HL-60 (cell line): ENCODE measurements at regions not wholly inside any gene's neighbourhood (a gene's known extent, or its start where the extent isn't known, plus 50 kb on each side); places are given as distances from the start of the nearest gene placed in this dataset.

Experiments
- DNase-seq, 2 experiments: peaks; one replicate each; pipeline ENCODE4 v3.0.0-alpha.2; 2010 to 2020; ENCODE audit warnings: low read depth in 1 of 2, low spot score in 1 of 2
- H3K27ac ChIP-seq: fragments of 250-450 bp; sonication (Bioruptor Pico); replicated peaks from 2 replicates; pipeline ENCODE4 v1.5.1; 2020; ENCODE audit warnings: mild to moderate bottlenecking, moderate library complexity
- H3K27me3 ChIP-seq: fragments of 250-450 bp; sonication (Bioruptor Pico); 2 replicates; pipeline ENCODE4 v1.5.1; 2021; ENCODE audit warnings: mild to moderate bottlenecking, moderate library complexity; ENCODE audit not compliant: insufficient read depth, poor library complexity, severe bottlenecking
- H3K4me3 ChIP-seq: replicated peaks from 2 replicates; pipeline ENCODE4 v1.5.1; 2011; ENCODE audit warnings: mild to moderate bottlenecking, control low read depth, low read length; ENCODE audit not compliant: insufficient read depth
- CTCF ChIP-seq: IDR thresholded peaks from one replicate; pipeline ENCODE4 v1.5.1; 2011; ENCODE audit warnings: low read length, control low read depth, inconsistent platforms; ENCODE audit not compliant: insufficient read depth
- GABPA ChIP-seq: IDR thresholded peaks from 2 replicates; pipeline ENCODE4 v1.6.1; 2012; ENCODE audit warnings: low read depth
- POLR2AphosphoS5 ChIP-seq: IDR thresholded peaks from 2 replicates; pipeline ENCODE4 v1.6.1; 2012; ENCODE audit warnings: low read depth
- REST ChIP-seq: IDR thresholded peaks from 2 replicates; pipeline ENCODE4 v1.6.1; 2012; ENCODE audit warnings: low read depth; ENCODE audit not compliant: insufficient replicate concordance
- SPI1 ChIP-seq: IDR thresholded peaks from 2 replicates; pipeline ENCODE4 v1.6.1; 2012; ENCODE audit warnings: low read depth, mild to moderate bottlenecking, borderline replicate concordance

DNA sequence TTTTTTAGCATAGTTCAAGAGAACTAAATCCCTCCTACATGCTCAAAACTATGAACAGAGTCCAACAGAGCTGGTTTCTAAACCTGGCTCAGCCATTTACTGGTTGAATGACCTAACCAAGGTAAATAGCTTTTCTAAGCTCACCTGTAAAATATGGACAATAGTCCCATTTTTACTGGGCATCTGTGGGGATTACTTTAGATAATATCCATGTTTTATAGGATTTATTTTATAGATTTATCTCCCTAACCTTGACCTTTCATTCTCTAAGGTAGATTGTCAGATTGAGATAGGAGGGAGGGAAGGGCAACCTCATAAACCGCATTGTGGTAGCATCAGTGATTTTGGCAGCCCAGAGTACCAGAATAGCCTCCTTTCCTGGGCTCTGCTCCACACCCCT, 178.5 kb upstream of the TOX3 start:
- TF ChIP-seq GABPA (no peak), REST (no peak), SPI1 (no peak), POLR2AphosphoS5 (no peak), CTCF (no peak)
- Histone ChIP-seq H3K4me3 (no peak overlapping the region), H3K27me3 (no peaks in the 10 kb centered on the region), H3K27ac (no peak overlapping the region)
- DNase-seq = no peak

- TF ChIP-seq SPI1 (no peak), REST (no peak), CTCF (no peak), GABPA (no peak), POLR2AphosphoS5 (no peak)
- no peak overlapping the region for H3K4me3 ChIP-seq
- H3K27me3 ChIP-seq = no peaks in the 10 kb centered on the region
- no peak for DNase-seq
- no peak overlapping the region for H3K27ac ChIP-seq
These were observed 178.1 kb upstream of the TOX3 start for GRCh38 chr16:52725043-52725442.

- Histone ChIP-seq H3K27me3 (no peaks in the 10 kb centered on the region), H3K27ac (no peak overlapping the region), H3K4me3 (no peak overlapping the region)
- TF ChIP-seq CTCF = no peak
- DNase-seq = no peak
These were observed 174.4 kb upstream of the TOX3 start for GRCh38 chr16:52721331-52721730.

DNA sequence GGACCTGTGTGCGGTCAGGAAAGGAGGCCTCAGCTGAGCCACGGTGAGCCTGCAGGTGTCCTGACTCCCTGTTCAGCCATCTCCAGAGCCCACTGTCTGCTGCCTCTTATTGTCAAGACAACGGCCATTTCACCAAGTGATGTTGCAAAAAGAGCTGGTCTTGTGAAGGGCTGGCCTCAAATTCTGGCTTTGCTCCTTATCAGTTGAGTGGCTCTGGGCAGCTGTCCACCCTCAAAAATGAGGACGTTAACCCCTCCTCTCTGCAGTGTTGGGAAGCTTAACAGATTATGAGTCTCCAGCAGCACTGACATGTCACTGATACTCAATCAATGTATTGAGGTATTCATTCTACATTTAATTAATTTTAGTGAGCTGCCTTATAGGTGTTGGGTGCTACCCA, 171.1 kb upstream of the TOX3 start:
- no peak overlapping the region for H3K4me3 ChIP-seq
- no peaks in the 10 kb centered on the region for H3K27me3 ChIP-seq
- no peak for DNase-seq
- no peak for TF ChIP-seq REST
- TF ChIP-seq CTCF = no peak
- TF ChIP-seq SPI1 = no peak
- TF ChIP-seq GABPA = no peak
- TF ChIP-seq POLR2AphosphoS5 = no peak
- no peak overlapping the region for H3K27ac ChIP-seq
